ENCODE measurements at regions not wholly inside any gene's neighbourhood (a gene's known extent, or its start where the extent isn't known, plus 50 kb on each side); places are given as distances from the start of the nearest gene placed in this dataset.

- H3K9me3 ChIP-seq (ENCODE audit: control insufficient read depth, insufficient read depth, low read length) = no peaks in the 10 kb centered on the region; the same call in none of the 2 replicates
- H3K27ac ChIP-seq (ENCODE audit: low read depth, low read length) = no peak overlapping the region
- no peaks in the 10 kb centered on the region for H3K27me3 ChIP-seq (ENCODE audit: control insufficient read depth, insufficient read depth, low read length)
- no peak for DNase-seq (ENCODE audit: low read depth, low spot score)
- no peak overlapping the region for H3K4me3 ChIP-seq (ENCODE audit: low read depth, low read length)
- ChIA-PET POLR2A (interaction anchor here (1.5 kb wide), 1 partner anchor 8 kb away, joined by 3 read pairs; no protein-coding TSS in a partner anchor), CTCF (no interaction called here)
- no peak for TF ChIP-seq CTCF (IDR thresholded peaks at IDR 0.05; ENCODE audit: low read depth, low read length)
Measured at GRCh38 chr3:141429371-141430035, 57.3 kb upstream of the RASA2 start.

GRCh38 chr3:141430316-141430715 is 56.5 kb upstream of the RASA2 start:
- Histone ChIP-seq H3K4me3 (ENCODE audit: low read depth, low read length) (no peak overlapping the region), H3K27me3 (ENCODE audit: control insufficient read depth, insufficient read depth, low read length) (no peaks in the 10 kb centered on the region), H3K27ac (ENCODE audit: low read depth, low read length) (no peak overlapping the region), H3K9me3 (ENCODE audit: control insufficient read depth, insufficient read depth, low read length) (no peaks in the 10 kb centered on the region; the same call in none of the 2 replicates)
- DNase-seq (ENCODE audit: low read depth, low spot score) = no peak
- ChIA-PET POLR2A (interaction anchor here (1.5 kb wide), 1 partner anchor 9 kb away, joined by 3 read pairs; no protein-coding TSS in a partner anchor), CTCF (interaction anchor here (1.8 to 3.4 kb wide), 2 partner anchors 11 to 24 kb away, joined by 6 to 17 read pairs; no protein-coding TSS in a partner anchor)
- TF ChIP-seq CTCF (IDR thresholded peaks at IDR 0.05; ENCODE audit: low read depth, low read length) = no peak

- no peak for DNase-seq (ENCODE audit: low read depth, low spot score)
- CTCF ChIA-PET = interaction anchor here (0.5 to 3.4 kb wide), 9 partner anchors 9 to 129 kb away, joined by 3 to 17 read pairs (median 4); no protein-coding TSS in a partner anchor
- Histone ChIP-seq H3K27me3 (ENCODE audit: control insufficient read depth, insufficient read depth, low read length) (no peaks in the 10 kb centered on the region), H3K27ac (ENCODE audit: low read depth, low read length) (peak overlapping the region; percentile 3), H3K9me3 (ENCODE audit: control insufficient read depth, insufficient read depth, low read length) (no peaks in the 10 kb centered on the region; the same call in 1 of the 2 replicates), H3K4me3 (ENCODE audit: low read depth, low read length) (no peak overlapping the region)
- no peak for TF ChIP-seq CTCF (IDR thresholded peaks at IDR 0.05; ENCODE audit: low read depth, low read length)
- POLR2A ChIA-PET = interaction anchor here (0.7 to 1.5 kb wide), 2 partner anchors 10 to 108 kb away, joined by 3 read pairs; no protein-coding TSS in a partner anchor
Measured at GRCh38 chr3:141431411-141432378, 55.1 kb upstream of the RASA2 start.

GRCh38 chr3:141432904-141433303 is 53.9 kb upstream of the RASA2 start:
- no peak for DNase-seq (ENCODE audit: low read depth, low spot score)
- ChIA-PET POLR2A (no interaction called here), CTCF (interaction anchor here (1.0 to 3.4 kb wide), 4 partner anchors 8 to 129 kb away, joined by 3 to 17 read pairs (median 5); no protein-coding TSS in a partner anchor)
- no peaks in the 10 kb centered on the region for H3K27me3 ChIP-seq (ENCODE audit: control insufficient read depth, insufficient read depth, low read length)
- H3K9me3 ChIP-seq (ENCODE audit: control insufficient read depth, insufficient read depth, low read length) = no peaks in the 10 kb centered on the region; the same call in 1 of the 2 replicates
- no peak overlapping the region for H3K4me3 ChIP-seq (ENCODE audit: low read depth, low read length)
- no peak overlapping the region for H3K27ac ChIP-seq (ENCODE audit: low read depth, low read length)
- TF ChIP-seq CTCF (IDR thresholded peaks at IDR 0.05; ENCODE audit: low read depth, low read length) = no peak

Data from AG04450 (cell line).